Erythroblast (primary cell): ENCODE measurements at regions not wholly inside any gene's neighbourhood (a gene's known extent, or its start where the extent isn't known, plus 50 kb on each side); places are given as distances from the start of the nearest gene placed in this dataset.

ENCODE experiments used
- GATA1 ChIP-seq: IDR thresholded peaks from 2 replicates; pipeline ENCODE4 v1.6.1; 2011; ENCODE audit warnings: low read depth, mild to moderate bottlenecking, control low read depth, low read length, moderate library complexity
- POLR2A ChIP-seq: IDR thresholded peaks from 2 replicates; pipeline ENCODE4 v1.6.1; 2011; ENCODE audit warnings: mild to moderate bottlenecking, low read length

GRCh38 chr13:79267560-79267959 lies 138.5 kb downstream of the RBM26 start:
- TF ChIP-seq POLR2A (no peak), GATA1 (no peak)
